HG02759 (cell line): ENCODE measurements at regions not wholly inside any gene's neighbourhood (a gene's known extent, or its start where the extent isn't known, plus 50 kb on each side); places are given as distances from the start of the nearest gene placed in this dataset.
"Not testable (repeated sequence)": the region's sequence is repeated elsewhere in the genome, so short reads cannot be mapped to it uniquely, and the experiment has no call there.

Experiments used
- ATAC-seq: cut with Tn5 transposase; IDR thresholded peaks from one replicate; pipeline ENCODE4 v1.9.1; 2021; ENCODE audit warnings: mild to moderate bottlenecking, moderate library complexity; ENCODE audit not compliant: unreplicated experiment

- ATAC-seq: no peak
Observed at GRCh38 chr3:106296062-106296461, 427.2 kb upstream of the CBLB start.

DNA sequence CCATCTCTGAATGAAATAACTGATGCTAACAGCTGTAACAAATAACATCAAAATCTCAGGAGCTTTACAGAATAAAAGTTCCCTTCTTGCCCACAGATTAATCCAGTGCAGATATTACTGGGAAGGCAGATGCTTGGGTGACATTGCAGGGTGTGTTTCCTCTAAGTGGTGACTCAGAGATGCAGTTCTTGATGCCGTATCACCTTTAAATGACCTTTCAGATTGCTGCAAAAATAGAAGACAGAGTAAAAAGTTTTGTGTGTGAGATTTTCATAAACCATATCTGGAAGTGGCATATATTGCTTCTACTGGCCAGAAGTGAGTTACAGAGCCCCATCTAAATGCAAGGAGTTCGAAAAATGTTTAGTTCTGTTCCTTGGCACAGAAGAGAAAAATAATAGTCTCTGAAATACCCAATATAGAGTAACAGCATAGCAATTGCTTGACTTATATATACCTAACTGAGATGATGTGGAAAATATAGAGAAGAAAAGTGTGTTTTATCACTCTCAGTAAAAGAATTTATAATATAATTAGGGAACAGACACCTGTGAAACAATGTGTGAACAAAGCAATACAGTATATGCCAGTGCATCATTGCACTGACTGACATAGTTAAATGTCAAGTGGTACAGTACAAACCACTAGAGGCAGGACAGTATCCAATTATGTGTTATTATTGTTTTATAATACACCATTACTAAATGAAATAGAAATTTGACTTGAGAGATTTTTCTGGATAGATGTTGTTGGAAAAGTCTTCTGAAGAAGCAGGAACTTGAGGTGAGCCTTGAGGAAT lies 430.7 kb upstream of the CBLB start:
- ATAC-seq: peak; percentile 71

DNA sequence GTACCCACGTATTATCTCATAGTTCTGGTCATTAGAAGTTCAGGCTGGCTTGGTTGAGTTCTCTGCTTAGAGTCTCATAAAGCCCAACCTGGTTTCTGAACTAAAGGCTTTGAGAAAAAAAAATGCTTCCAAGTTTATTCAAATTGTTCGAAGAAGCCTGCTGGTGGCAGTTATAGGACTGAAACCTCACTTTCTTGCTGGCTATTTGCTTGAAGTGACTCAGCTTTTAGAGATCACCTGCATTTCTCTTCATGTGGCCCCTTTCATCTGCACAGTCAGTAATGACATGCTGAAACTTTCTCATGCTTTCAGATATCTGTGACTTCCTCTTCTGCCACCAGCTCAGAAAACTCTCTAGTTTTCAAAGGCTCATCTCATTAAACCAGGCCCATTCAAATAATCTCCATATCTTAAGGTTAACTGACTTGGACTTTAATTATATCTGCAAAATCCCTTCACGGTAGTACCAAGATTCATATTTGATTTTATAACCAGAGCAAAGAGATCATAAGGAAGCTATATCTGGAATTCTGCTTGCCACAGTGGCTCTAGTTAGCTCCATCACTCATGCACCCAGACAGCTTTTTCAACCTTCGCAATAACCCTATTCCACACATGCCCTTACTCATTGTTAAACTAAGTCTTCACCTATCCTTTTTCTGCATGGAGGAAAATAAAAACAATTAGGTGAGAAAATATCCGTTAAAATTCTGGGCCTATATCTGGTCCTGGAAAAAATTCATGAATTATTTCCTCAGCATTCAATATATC lies 433.8 kb upstream of the CBLB start:
- ATAC-seq: peak; percentile 89

DNA sequence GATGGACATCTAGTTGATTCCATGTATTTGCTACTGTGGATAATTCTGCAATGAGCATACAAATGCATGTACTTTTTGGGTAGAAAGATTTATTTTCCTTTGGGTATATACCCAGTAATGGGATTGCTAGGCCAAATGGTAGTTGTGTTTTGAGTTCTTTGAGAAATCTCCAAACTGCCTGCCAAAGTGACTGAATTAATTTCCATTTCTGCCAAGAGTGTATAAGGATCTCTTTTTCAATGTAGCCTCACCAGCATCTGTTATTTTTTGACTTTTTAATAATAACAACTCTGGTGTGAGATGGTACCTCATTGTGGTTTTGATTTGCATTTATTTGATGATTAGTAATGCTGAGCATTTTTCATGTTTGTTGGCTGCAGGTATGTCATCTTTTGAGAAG lies 435.0 kb upstream of the CBLB start:
- no peak for ATAC-seq

GRCh38 chr3:106305127-106305526 lies 436.3 kb upstream of the CBLB start:
- ATAC-seq: no peak

GRCh38 chr3:106305882-106306435 lies 437.1 kb upstream of the CBLB start:
- no peak for ATAC-seq

GRCh38 chr3:106309274-106309673 lies 440.5 kb upstream of the CBLB start:
- no peak for ATAC-seq

GRCh38 chr3:106309798-106310197 lies 441.0 kb upstream of the CBLB start:
- ATAC-seq: not testable (repeated sequence)

GRCh38 chr3:106317141-106318055 lies 448.6 kb upstream of the CBLB start:
- no peak for ATAC-seq

GRCh38 chr3:106321438-106321837 lies 452.6 kb upstream of the CBLB start:
- not testable (repeated sequence) for ATAC-seq

DNA sequence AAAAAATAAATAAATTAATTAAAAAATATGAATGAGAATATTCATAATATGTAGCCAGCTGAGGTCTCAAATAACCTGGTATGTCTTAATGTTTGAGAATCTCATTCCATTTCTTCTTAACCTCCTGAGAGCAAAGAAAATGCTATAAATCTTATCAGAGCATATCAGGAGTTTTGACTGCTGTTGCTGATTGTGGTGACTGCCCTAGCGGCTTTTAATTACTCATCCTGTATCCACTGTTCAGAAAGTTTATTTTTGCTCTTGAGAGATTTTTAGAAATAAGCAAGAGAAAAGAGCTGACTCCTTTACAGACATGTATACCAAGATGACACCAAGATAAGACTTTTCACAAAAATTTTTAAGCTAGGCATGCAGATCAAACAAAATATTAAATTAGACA lies 454.8 kb upstream of the CBLB start:
- no peak for ATAC-seq

- no peak for ATAC-seq
Observed at GRCh38 chr3:106326941-106327695, 458.3 kb upstream of the CBLB start.

DNA sequence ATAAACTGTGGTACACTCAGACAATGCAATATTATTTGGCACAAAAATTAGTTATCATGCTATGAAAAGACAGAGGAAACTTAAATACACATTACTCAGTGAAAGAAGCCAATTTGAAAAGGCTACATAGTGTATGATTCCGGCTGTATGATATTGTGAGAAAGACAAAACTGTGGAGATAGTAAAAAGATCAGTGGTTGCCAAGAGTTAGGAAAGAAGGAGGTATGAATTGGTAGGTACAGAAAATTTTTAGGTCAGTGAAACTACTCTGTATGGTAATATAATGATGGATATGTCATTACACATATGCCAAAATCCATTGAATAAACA lies 458.8 kb upstream of the CBLB start:
- ATAC-seq: no peak

DNA sequence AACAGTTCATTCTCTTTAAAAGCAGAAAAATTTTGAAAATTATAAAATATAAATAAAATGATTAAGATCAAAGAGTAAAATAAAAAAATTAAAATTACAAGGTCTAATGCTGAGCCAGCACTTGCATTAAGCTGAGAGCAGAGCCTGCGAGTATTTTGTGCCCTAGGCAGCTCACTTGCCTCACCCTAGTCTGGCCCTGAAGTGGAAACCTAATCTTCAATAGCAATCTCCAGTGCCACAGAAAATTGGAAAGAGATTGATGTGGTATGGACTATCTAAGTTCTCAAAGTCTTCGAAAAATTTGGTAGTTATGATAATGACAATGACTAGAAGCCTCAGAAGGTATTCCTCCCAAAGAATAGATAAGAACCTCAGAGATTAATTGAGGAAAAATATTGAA lies 459.4 kb upstream of the CBLB start:
- no peak for ATAC-seq

DNA sequence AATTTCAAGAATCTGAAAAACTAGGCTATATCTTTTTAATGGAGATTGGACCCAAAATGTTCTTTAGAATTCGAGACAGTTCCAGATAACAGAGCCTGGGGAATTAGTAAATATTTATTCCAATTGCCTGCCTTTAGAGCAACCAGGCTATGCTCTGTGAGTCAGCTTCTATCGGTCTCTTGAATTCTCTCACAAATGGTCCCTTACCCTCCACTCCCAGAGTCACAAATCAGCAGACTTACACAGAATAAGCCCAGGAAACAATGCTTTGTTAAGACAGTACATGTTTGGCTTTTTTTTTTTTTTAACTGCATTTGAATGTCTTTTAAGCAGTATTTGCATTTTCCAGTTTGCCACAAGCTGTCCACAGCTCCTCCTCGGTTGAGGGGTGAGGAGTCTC lies 460.7 kb upstream of the CBLB start:
- no peak for ATAC-seq

DNA sequence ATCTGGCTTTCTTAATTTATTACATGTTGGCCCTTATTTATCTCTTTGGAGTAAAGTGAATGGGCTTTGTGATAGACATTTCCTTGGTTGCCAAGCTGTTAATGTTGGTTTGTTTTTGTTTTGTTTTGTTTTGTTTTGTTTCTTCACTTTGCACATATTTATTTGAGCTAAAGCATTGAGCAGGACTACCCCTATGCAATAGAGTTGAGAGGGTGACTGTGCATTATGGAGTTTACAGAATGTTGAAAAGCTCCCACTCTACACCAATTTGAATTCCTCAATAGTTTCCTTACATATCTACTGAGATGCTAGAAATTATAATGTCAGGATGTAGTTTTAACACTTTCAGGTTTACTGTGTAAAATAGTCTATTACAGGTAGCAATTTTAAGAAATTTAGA lies 462.8 kb upstream of the CBLB start:
- ATAC-seq: no peak

DNA sequence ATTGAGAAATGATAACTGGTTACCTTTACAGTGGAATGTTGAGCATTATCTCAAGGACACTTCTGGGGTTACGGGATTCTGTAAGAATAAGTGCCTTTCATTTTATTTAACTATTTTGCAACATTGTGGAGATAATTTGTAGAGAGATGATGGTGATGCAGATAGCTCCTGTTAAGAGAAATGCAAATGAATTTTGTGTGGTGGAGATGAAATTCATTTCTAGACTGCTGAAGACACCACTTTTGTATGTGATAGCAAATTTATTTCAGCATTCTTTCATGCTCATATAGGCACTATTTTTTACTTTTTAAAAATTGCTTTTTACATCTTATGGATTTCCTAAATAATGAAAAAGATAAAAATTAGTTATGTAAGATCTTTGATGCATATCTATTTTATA lies 463.3 kb upstream of the CBLB start:
- ATAC-seq: no peak

- ATAC-seq: peak; percentile 81
Observed at GRCh38 chr3:106332884-106333283, 464.1 kb upstream of the CBLB start.

DNA sequence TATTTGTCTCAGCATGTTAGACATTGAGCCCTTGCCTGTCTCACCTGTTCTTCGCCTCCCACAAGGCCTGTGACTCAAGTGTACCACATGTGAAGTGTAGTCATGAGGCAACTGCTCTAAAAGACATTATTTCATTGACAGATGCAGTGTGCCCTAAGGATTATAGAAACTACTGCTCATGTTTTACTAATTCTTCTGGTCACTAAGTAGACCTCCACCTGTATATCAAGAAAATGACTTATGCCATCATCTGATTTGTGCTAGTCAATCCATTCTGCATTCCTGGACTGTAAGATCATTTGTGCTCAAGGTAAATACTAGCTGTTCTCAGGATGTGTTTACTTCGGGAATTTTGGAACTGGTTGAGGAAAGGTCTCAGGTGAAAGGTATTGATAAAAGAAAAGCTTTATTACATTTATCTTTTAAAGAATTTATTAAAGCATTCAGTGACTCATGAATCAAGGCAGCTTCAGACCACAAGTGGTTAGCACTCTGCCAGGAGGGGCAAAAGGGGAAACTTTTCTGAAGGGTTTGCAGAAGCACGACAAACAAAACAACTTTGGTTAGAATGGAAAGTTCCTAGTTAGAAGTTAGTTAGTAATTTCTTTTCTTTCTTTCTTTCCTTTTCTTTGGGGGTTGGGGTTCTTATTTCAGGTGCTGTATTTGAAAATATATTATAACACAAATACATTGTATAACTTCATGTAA lies 465.3 kb upstream of the CBLB start:
- ATAC-seq: peak; percentile 59

DNA sequence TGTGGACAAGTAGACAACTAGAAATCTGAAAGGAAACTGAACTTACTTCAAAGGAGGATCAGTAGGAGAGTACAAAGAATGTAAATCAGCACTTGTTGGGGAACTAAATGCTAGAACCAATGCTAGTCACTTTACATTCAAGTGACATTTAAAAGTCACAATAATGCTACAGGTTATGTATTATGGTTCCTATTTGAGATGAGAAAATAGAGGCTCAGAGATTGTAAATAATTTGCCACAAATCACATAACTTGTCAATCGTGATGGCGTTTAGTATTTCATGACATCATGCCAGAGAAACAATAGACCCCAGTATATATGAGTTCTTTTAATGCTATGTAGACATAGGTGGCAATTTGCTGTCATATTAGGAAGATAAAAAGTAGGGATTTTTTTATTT lies 467.8 kb upstream of the CBLB start:
- ATAC-seq: no peak
